Upper lobe of right lung (tissue), 1 donor: ENCODE measurements at regions not wholly inside any gene's neighbourhood (a gene's known extent, or its start where the extent isn't known, plus 50 kb on each side); places are given as distances from the start of the nearest gene placed in this dataset.
A peak's percentile ranks its signal among the peaks of the same experiment; 100 is the strongest.

Experiments used
- ATAC-seq: fragments of 200-7000 bp; cut with Tn5 transposase; one replicate; pipeline ENCODE4 v1.9.1; 2020; ENCODE audit warnings: mild to moderate bottlenecking, moderate library complexity
- DNase-seq: peaks from one replicate; pipeline ENCODE4 v3.0.0-alpha.2; 2020
- H3K27ac ChIP-seq: fragments of 200-600 bp; one replicate; pipeline ENCODE4 v1.8.0; 2022
- H3K27me3 ChIP-seq: fragments of 200-600 bp; one replicate; pipeline ENCODE4 v1.8.0; 2022; ENCODE audit warnings: mild to moderate bottlenecking
- H3K36me3 ChIP-seq: fragments of 200-600 bp; one replicate; pipeline ENCODE4 v1.8.0; 2022
- H3K4me1 ChIP-seq: fragments of 200-600 bp; one replicate; pipeline ENCODE4 v1.8.0; 2022
- H3K4me3 ChIP-seq: fragments of 200-600 bp; one replicate; pipeline ENCODE4 v1.8.0; 2022; ENCODE audit warnings: mild to moderate bottlenecking
- H3K9me3 ChIP-seq: fragments of 200-600 bp; one replicate; pipeline ENCODE4 v1.8.0; 2022
- CTCF ChIP-seq: fragments of 200-600 bp; IDR thresholded peaks from one replicate; pipeline ENCODE4 v1.8.0; 2022; ENCODE audit warnings: antibody characterized with exemption
- intact Hi-C: fragments of 100-400 bp; cut with DNase I; formaldehyde crosslinking; loops from one replicate; pipeline ENCODE4 v1.11.0; 2022
- donor health status: DM: no; HTN: yes; CAD: no; lungs with severe emphysema.

- intact Hi-C loops = no loop called here
- Histone ChIP-seq H3K36me3 (no peaks in the 10 kb centered on the region), H3K27ac (no peak overlapping the region), H3K4me3 (no peak overlapping the region), H3K27me3 (no peaks in the 10 kb centered on the region), H3K4me1 (no peaks in the 10 kb centered on the region), H3K9me3 (no peaks in the 10 kb centered on the region)
- ATAC-seq = no peak
- DNase-seq = no peak
- TF ChIP-seq CTCF = no peak
These were observed 1159.5 kb downstream of the IGSF11 start for GRCh38 chr3:117874904-117875874.

GRCh38 chr3:117875887-117876286, 1158.8 kb downstream of the IGSF11 start:
- Histone ChIP-seq H3K36me3 (no peaks in the 10 kb centered on the region), H3K9me3 (no peaks in the 10 kb centered on the region), H3K27ac (no peak overlapping the region), H3K4me1 (no peaks in the 10 kb centered on the region), H3K4me3 (no peak overlapping the region), H3K27me3 (no peaks in the 10 kb centered on the region)
- no peak for TF ChIP-seq CTCF
- DNase-seq = no peak
- intact Hi-C loops = no loop called here
- ATAC-seq = no peak

GRCh38 chr3:117880638-117881037, 1154.0 kb downstream of the IGSF11 start:
- Histone ChIP-seq H3K27me3 (no peaks in the 10 kb centered on the region), H3K4me3 (no peak overlapping the region), H3K36me3 (no peaks in the 10 kb centered on the region), H3K27ac (no peak overlapping the region), H3K9me3 (no peaks in the 10 kb centered on the region), H3K4me1 (no peaks in the 10 kb centered on the region)
- ATAC-seq (no peak), DNase-seq (no peak)
- TF ChIP-seq CTCF = no peak
- intact Hi-C loops = no loop called here

- TF ChIP-seq CTCF = no peak
These were observed 1153.4 kb downstream of the IGSF11 start for GRCh38 chr3:117881210-117881609.

GRCh38 chr3:117885011-117885441, 1149.6 kb downstream of the IGSF11 start:
- Histone ChIP-seq H3K4me3 (no peak overlapping the region), H3K27me3 (no peaks in the 10 kb centered on the region), H3K4me1 (no peaks in the 10 kb centered on the region), H3K27ac (no peak overlapping the region), H3K9me3 (no peaks in the 10 kb centered on the region), H3K36me3 (no peaks in the 10 kb centered on the region)
- TF ChIP-seq CTCF = no peak
- ATAC-seq (peak; percentile 63), DNase-seq (no peak)
- intact Hi-C loops = no loop called here

More at GRCh38 chr3:117881210-117881609, 1153.4 kb downstream of the IGSF11 start:
- ATAC-seq (no peak), DNase-seq (no peak)
- Histone ChIP-seq H3K36me3 (no peaks in the 10 kb centered on the region), H3K27me3 (no peaks in the 10 kb centered on the region), H3K9me3 (no peaks in the 10 kb centered on the region), H3K4me3 (no peak overlapping the region), H3K4me1 (no peaks in the 10 kb centered on the region), H3K27ac (no peak overlapping the region)
- intact Hi-C loops = no loop called here
